ENCODE measurements at regions not wholly inside any gene's neighbourhood (a gene's known extent, or its start where the extent isn't known, plus 50 kb on each side); places are given as distances from the start of the nearest gene placed in this dataset.

DNA sequence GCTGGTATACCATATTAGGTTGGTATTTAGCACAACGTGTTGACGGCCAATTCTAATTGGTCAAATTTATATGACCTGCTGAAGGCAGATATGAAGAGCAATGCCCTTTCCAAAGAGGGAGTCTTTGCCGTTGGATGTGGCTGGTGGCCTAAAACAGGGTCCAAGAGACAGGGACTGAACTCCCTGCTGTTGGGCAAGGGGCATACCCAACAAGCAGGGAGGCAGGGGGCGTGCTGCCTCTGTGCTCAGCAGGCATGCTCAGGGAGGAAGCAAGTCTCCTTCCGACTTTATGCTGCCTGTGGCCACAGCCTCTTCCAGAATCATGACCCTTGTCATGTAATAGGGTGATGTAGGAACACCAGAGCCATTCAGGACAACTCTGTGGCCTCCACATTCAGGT is 167.7 kb upstream of the NPVF start:
- DNase-seq (ENCODE audit: low read depth in 2 of 2) = no peak

DNA sequence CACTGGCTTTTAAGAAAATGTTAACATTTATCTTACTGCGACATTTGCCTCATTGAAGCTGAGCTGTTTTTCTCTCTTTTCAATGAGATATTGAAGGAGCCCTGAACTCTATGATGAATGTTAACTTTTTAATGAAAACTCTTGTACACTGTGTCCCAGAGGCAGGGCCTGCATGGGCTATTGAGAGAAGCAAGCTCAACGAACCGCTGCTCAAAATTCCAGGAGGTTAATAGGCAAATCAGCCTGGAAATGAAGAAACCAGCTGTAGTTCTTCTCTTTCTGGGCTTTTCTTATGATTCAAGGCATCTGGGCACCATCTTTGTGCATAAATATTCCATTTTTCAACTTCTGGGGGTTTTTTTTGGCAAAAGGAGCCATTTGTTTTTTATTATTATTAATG is 168.4 kb upstream of the NPVF start:
- no peak for DNase-seq (ENCODE audit: low read depth in 2 of 2)

DNA sequence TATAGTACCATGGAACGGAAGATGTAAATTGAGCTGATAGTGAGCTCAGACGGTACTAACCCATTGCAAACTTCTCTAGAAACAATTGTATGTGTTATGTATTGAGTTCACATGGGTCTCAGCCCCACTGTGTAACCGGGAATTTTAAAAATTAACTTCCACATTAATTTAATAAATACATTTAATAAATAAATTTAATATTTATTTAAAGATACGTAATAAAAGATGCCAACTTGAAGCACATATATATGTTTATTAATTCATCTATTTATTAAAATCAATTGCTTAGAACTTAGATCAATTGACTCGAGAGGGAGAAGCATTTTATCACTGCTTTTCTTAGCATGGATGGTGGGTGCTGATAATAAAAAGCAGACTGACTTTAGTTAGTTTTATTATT is 170.1 kb upstream of the NPVF start:
- DNase-seq (ENCODE audit: low read depth in 2 of 2) = no peak

DNA sequence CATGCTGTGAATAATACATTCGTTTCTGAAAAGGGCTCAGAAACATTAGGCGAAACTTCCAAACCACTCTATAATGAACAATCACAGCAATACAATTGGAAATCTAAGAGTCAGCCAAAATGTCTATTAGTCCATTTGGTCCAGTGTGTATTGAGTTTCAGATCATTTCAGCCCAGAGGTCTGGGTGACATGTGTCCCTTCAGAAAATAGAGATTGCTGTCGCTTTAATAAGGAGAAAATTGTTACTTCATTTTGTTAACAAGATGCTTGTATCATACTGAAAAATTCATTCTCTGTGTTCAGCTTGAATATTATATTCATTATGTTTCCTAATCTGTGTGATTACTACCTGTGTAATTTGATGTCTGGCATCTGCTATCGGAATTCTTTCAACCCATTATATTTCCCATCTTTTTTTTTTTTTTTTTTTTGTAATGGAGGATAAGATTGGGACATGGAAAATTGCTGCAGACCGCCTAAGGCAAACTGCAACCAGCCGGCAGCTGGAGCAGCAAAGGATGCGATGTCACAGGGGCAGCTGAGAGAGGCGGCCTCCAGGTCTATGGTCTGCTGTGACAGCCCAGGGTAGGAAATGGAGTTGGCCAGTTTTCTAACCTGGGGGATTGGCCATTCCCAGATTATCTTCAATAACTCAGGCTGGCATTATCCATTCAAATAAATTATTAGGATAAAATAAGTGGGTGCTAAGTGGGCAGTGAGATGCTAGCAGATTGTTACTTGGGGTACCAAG is 170.9 kb upstream of the NPVF start:
- no peak for DNase-seq (ENCODE audit: low read depth in 2 of 2)

DNA sequence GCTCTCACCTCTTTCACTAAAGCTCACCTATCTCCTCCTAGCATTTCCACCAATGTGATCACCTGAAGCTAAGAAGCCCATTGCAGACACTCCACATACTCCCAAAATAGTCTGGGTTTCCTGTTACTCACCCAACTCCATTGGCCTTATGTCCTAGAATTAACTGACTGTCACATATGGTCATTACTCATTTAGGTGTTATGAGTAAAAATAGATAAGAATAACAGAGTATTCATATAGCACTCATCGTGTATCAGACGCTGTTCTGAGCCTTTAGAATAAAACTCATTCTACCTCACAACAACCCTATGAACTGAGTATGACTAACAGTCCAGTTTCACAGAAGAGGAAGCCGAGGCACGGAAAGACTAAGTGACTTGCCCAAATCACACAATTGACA is 174.2 kb upstream of the NPVF start:
- DNase-seq (ENCODE audit: low read depth in 2 of 2) = no peak

DNA sequence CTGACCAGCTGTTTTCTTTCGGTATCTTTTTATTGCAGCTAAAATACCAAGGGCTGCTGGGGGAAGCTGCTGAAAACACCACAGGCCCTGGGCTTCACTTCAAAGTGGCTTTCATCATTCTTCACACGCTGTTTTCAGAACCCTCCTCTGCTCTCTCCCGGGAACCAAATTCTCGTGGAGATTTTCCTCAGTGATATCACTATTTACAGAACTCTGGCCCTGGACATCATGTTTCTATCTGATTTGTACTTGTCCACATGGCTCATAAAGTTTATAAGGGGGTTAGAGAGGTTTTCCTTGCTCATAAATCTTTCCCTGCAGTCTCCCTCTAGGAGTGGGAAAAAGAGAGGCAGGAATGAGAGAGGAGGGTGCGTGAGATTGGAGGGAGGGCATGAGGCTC is 177.4 kb upstream of the NPVF start:
- no peak for DNase-seq (ENCODE audit: low read depth in 2 of 2)

DNA sequence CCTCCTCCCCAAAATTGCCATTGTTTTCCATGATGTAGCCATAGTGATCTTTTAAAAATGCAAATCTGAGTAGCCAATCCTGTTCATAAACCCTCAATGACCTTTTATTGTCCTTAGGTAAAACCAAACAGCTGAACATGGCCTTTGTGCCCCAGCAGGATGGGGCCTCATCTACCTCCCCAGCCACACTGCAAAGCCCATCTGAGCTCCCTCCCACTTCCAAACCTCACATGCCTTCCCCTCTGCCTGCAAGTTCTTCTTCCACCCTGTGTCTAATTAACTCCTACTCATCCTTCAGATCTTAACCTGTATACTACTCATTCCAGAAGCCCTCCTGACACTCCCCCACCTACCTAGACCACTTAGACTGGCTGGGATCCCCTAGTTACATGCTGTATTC is 178.8 kb upstream of the NPVF start:
- no peak for DNase-seq (ENCODE audit: low read depth in 2 of 2)

DNA sequence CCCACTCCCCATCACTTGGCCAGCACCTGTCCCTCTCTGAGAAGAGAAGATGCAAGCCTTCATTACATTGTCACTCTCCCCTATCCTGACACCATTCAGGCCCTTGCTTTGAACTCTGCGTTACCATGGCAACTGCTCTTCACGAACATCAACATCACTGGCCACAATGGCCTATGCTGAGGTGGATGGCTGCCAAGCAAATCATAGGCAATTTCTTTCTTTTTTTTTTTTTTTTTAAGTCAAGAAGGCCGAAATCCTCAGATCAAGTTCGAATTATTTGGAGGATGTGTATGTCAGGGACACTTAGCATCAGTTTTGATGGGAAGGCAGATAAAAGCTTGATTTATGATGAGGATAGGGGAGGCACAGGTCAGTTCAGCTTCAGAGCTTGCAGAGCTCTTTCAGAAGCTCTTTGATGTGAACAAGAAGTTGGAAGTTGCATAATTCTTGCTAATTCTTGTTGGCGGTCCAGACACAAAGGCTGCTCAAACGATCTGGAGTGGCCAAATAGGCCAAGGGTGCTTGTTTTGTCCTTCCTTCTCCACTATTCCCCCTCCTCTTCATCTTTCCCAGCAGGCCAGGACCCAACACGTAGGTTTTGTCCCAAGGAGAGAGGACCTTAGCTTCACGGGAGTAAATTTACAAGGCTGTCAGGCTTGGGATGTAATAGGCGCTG is 179.9 kb upstream of the NPVF start:
- no peak for DNase-seq (ENCODE audit: low read depth in 2 of 2)

DNA sequence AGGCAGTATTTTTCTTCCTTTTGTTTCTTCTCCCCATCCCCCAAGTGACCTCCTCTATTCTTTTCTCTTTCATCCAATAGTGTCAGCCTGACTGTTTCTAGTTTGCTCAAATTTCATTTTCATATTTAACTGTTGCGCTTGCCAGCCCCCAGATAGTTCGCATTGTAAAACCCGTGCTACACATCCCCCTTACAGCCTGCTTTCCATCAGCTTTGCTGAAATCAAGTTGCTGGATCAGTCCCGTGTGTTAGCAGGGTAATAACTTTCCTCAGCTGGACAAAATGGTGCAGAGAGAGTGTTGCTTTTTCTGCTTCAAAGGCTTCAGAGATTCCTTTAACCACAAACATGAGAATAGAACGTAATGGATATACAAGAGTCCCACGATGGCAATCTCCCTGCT is 180.6 kb upstream of the NPVF start:
- no peak for DNase-seq (ENCODE audit: low read depth in 2 of 2)

DNA sequence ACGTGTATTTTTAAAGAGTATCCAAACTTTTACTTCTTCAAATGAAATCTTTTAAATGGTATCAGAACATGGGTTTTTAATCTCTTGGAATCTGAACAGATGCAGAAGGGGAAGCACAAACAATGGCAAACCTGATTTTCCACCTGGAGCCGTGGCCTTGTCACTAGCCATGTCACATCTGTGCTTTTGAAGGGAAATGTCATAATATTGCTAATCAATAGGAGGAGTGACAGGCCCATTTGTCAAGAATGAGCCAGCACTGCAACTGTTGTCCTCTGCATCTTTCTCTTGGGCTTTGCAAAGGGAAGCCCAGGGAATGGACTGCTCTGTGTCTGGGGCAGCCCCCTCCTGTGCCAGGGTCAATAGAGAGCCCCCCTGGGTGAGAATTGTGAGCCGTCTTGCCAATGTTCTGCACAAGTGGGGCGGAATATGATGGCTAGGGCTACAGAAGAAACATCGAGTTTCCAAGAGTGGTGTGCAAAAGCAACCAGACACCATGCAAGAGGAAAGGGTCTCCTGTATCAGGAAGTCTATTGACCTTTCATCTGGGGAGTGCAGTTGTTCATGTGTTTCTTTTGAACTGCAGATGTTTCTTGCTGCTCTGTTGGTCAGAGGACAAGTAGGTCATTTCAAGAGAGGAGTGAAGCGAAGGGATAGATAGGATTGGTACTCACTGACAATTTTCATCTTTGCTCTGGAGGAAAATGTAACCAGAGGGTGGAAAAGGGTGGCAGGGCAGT is 181.8 kb upstream of the NPVF start:
- DNase-seq (ENCODE audit: low read depth in 2 of 2) = no peak

DNA sequence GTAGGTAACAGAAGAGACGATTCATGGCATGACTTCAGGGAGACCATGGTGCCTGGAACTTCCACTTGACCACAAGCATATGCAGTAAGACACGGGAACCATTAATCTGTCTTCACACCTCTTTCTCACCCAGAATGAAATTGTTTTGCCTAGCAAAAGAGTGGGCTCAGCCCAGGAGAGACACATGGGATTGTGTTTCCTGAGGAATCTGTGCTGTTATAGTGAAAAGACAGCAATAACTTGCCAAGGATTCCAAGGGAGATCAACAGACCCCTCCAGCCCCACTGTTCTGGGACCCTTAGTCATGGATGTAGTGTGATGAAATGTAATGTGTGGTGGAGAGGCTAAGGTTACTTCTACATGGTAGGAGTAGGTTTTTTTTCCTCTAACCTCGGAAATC is 192.5 kb upstream of the NPVF start:
- DNase-seq (ENCODE audit: low read depth in 2 of 2) = no peak

DNA sequence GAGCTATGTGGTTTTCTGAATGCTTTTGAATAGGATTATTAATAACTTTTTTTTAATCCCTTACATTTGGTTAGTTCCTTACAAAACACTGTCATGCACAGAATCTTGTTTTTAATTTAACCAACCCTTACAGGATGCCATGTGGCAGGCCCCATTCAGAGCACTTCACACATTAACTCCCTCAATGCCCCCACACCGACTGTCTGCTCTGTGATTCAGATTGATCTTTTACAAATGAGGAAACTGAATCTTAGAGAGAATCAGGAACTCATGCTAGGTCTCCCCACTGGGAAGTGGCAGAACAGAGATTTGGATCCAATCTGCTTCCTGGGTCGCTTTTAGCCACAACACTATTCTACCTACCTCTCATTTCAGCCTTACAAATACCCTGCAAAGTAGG is 195.8 kb upstream of the NPVF start:
- no peak for DNase-seq (ENCODE audit: low read depth in 2 of 2)

DNA sequence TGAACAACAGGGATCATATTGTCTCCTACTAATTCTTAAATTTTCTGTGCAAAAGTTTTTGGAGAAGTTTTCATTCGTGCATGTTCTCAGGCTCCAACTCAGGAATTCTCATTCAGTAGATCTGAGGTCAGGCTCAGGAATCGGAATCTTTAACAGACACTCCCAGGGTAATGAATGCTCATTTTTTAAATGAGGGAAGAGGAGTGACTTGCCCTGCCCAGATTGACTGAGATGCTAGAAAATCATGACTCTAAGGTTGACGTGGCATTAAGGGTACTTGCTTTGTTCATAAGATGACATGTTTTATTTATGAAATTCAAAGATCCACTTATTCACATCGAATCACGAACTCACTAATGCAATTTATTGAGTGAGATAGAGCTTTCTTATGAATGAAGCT is 196.6 kb upstream of the NPVF start:
- DNase-seq (ENCODE audit: low read depth in 2 of 2) = no peak

DNA sequence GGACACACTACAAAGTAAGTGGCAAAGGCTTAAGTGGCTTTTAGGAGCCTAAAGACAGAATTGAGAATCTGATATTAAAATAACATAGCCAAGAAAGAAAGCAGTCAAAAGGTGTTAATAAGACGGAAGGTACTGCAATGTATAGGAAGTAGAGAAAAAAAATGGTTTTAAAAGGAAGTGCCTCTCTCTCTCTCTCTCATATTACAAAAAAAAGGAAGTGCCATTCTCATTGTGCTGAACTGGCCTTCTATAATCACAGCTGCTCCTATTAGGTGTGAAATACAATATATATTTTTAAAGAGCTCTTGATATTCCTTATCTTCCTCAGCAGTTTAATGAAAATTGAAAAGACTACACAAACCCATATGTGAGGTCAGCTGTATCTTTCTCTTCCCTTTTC is 199.4 kb upstream of the NPVF start:
- DNase-seq (ENCODE audit: low read depth in 2 of 2) = no peak

DNA sequence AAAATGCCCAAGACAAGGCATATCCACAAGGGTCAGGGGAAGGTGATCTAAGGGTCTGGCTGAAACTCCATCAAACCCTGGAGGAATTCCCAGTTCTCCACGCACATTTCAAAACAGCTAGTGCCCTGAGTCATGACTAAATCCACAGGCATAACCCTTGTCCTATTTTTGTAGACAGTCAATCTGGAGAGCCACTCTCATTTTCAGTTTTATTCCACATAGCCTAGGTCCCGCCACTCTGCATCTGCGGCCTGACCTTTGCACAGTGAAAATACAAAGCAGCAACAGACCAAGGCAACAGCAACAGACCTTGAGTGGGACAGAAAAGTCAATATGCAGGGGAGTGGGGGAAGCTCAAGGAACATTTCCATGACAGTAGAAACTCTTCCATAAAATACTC is 201.4 kb upstream of the NPVF start:
- DNase-seq (ENCODE audit: low read depth in 2 of 2) = no peak

DNA sequence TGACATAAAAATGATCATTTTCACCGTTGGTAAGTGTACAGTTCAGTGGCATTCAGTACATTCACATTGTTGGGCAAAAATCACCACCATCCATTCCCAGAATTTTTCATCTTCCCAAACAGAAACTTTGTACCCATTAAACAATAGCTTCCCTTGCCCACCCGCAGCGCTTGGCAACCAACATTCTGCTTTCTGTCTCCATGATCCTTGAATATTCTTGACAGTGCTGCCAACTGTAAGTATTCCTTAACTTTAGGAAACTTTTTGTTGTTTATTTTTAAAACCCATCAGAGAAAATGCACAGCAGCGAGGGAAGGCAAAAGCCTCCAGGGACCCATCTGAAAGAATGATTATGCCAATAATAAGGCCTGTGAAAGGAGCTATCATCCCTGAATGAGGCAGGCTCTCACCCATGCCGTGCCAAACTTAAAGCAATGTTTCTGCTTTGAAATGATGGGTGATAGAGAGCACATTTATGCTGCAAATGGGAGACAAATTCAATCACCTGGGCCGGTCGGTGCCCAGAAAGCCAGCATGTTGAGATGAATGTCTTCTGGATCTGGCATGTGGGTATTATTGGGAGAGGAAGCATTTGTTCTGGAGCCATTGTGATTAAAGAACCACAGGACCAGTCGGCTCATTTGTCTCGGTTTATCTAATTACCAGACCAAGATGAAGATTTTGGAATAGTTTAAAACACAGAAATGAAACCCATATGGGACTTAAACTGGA is 202.1 kb upstream of the NPVF start:
- no peak for DNase-seq (ENCODE audit: low read depth in 2 of 2)

DNA sequence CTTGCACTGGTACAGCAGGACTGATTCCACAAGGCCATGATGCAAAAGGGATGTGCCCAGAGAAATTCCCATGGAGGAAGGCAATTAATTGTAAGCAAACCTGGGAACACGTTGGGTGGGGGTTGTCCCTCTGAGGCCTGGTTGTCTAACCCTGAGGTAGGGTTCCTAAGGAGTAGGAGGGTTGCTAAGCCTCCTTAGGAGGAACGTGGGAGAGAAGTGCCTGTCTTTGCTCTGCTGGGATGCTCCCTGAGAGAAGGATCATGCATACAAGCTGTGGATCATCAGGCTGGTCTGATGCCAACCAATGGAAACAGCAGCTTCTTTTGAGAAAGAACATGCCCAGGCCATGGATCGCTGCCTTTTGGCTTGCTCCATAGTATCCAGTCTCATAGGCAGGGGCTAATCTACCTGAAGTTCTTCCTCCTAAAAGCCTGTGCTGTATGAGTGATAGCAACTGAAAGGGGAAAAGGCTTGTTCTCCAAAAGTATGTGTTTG is 203.7 kb upstream of the NPVF start:
- DNase-seq (ENCODE audit: low read depth in 2 of 2) = no peak

DNA sequence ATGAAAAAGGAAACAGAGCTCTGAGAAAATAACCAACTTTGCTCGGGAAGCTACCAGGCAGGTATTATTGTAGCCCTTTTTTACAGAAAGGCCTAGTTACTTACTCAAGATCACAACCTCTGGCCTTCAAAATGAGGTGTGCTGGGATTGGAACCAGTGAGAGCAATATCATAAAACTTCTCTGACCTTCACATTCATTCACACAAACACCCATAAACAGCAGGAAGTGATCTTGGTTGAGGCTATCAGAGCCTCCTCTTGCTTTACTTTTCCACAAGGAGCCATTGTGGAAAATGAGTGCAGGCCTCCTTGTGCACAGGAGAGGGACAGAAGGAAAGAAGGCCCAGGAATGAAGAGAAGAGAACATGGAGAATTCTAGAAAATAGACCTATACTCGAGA is 204.5 kb upstream of the NPVF start:
- DNase-seq (ENCODE audit: low read depth in 2 of 2) = no peak

DNA sequence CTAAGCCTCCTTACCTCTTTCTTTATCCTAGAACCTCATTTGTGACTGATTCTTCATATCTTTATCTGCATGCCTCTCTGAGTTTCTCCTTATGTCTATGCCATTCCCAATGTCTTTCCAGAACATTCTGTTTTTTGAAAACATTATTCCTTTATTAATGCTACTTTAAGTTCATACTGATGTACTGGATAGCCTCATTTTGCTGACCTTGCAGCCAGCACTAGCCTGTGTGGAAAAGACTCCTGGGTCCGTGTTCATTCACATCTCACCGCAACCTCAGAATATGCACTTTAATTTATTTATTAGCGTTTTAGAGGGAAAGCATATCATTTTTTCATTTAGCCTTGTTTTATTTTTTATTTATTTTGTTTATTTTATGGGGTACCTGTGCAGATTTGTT is 208.1 kb upstream of the NPVF start:
- no peak for DNase-seq (ENCODE audit: low read depth in 2 of 2)

DNA sequence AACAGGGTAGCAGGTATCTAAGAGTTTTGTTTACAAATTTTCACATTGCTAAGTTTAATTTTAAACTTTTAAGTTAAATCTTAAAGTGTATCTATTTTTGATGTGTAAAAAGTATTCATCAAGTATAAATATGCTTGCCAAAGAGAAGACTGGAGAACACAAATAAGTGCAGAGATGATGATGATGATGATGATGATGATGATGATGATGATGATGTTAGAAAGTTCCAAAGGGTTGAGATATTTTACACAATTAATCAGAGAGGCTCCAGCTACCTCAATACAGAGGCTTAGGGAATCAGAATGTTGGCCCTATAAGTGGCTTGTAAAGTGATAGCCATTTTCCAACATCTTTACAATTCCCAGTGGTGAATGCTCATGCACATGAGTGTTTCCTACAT is 209.0 kb upstream of the NPVF start:
- no peak for DNase-seq (ENCODE audit: low read depth in 2 of 2)

DNA sequence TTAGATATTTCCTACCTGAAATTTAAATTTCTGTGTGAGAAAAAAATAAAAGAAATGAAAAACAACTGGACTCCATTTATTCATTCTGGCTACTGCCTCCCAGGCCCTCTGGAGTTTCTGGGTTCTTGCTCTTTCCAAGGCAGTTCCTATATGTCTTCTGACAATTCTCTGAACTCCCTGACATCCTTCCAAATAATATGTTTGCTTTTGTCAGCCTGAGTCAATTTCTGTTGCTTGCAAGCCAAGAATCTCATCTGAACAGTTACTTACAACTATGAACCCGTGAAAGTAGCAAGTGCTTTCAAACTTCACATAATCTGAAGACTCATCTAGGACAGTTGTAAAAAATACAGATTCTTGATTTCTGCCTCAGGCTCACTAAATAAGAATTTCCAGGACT is 216.7 kb upstream of the NPVF start:
- no peak for DNase-seq (ENCODE audit: low read depth in 2 of 2)

DNA sequence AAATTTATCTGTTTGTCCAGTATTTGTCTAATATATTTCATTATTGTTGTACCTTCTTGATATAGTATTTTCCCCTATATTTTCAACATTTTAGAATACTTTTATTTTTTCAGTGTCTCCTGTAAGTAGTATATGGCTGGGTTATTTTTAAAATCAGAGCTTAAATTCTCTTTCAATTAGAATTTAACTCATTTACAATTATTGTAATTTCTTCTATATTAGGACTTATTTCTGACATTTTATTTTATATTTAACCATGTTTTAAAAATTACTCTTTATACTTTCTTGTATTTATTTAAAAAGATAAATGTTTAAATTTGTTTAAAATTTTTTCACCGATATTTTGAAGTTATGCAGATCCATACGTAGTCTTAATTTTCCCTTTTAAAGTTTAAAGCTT is 220.0 kb upstream of the NPVF start:
- no peak for DNase-seq (ENCODE audit: low read depth in 2 of 2)

Data from stimulated activated CD4-positive, alpha-beta T cell treated with anti-CD3 and anti-CD28 coated beads, Interleukin-15, amount 100 ng/mL, for 48 hours (primary cell).